COR-L47 (cell line): ENCODE measurements at regions not wholly inside any gene's neighbourhood (a gene's known extent, or its start where the extent isn't known, plus 50 kb on each side); places are given as distances from the start of the nearest gene placed in this dataset.
"Not testable (repeated sequence)": the region's sequence is repeated elsewhere in the genome, so short reads cannot be mapped to it uniquely, and the experiment has no call there.

Experiments
- DNase-seq: peaks from one replicate; lab custom pipeline; 2025; lab: John Stamatoyannopoulos, UW

DNA sequence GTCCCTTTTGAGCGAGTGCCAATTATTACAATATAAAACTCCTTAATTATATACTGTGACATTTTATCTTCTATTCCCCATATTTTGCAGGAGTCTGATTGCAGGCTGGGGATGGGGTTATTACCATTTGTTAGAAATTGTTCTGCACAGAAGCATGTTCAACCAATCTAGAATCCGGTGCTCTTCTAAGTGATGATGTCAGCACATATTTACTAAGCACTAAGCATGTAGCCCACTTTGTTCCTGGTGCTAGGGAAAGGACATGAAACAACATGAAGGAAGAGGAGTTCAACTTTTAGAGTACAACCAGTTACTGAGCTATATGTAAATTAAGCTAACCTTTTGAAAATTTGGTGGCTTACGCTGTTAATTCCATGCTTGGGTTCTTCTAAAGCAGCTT lies 52.8 kb upstream of the IL1RAPL2 start:
- no peak for DNase-seq

- DNase-seq, result no peak
Measured at GRCh38 chrX:104510801-104511200, 55.2 kb upstream of the IL1RAPL2 start.

DNA sequence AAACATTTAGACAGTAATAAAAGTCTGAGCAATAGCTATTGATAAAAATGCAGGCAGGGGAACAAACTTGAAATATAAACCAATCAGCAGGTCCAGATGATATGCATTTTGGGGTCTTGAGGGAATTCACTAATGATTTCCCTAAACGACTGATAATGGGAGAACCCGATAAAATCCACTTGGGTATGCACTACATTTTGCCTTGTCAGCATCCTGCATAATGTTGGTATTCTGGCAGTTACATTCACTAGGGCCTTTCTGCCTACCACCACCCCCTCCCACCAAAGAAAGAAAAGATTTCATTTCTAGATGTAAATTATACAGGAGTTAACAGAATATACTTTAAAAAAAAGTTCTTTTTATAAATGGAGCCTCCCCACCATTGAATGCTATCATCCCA lies 63.5 kb upstream of the IL1RAPL2 start:
- no peak for DNase-seq

DNA sequence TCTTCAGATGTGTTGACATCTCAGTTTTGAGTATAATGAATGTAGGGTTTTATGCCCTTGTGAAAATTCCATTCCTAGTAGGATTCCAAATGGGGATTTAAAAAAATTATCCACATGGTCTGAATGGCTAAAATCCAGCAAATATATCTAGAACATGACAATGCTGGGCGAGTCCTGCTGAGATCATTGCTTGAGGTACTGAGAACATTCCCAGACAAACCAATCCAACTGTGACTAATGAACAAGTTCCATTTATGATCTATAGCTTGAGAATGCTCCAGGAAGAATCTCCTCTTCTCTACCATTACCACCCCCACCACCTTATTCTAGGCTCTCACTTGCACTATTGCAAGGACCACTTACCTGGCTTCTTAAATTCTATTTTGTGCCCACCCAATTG lies 77.2 kb upstream of the IL1RAPL2 start:
- DNase-seq, result no peak

- no peak for DNase-seq
Measured at GRCh38 chrX:104486691-104487090, 79.3 kb upstream of the IL1RAPL2 start.

- no peak for DNase-seq
Measured at GRCh38 chrX:104482757-104483156, 83.2 kb upstream of the IL1RAPL2 start.

GRCh38 chrX:104469771-104470170 lies 96.2 kb upstream of the IL1RAPL2 start:
- DNase-seq, result no peak

DNA sequence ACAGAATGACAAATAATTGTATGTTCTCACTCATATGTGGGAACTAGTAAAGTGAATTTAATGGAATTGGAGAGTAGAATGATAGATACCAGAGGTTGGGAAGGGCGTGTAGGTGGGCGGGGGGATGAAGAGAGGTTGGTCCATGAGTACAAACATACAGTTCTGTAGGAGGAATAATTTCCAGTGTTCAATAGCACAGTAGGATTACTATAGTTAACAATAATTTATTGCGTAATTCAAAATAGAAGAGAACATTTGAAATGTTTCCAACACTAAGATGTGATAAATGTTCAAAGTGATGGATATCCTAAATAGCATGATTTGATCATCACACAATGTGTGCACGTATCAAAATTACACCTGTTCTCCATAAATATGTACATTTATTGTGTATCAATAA lies 106.2 kb upstream of the IL1RAPL2 start:
- DNase-seq, result no peak

- not testable (repeated sequence) for DNase-seq
Measured at GRCh38 chrX:104457130-104457529, 108.9 kb upstream of the IL1RAPL2 start.

GRCh38 chrX:104450316-104450715 lies 115.7 kb upstream of the IL1RAPL2 start:
- no peak for DNase-seq

GRCh38 chrX:104445591-104445990 lies 120.4 kb upstream of the IL1RAPL2 start:
- no peak for DNase-seq

DNA sequence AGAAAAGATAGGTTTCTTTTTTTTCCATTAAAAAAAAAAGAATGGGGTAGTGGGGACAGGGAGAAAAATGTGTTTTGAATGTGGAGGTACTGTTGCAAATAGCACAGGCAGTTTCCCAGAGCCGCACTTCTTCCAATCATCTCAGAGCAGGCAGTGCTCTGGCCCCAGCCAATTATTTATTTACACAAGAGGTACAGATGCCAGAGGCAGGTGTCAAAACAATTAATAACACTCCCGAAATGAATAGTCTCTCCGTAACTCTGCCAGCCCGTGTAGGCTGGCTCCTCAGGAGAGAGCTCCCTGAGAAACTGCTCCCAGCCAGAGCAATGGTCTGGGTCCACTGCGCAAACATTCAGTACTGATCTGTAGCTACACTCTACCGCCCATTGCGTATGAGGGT lies 130.8 kb upstream of the IL1RAPL2 start:
- DNase-seq, result peak; percentile 14

- no peak for DNase-seq
Measured at GRCh38 chrX:104432321-104432720, 133.7 kb upstream of the IL1RAPL2 start.

DNA sequence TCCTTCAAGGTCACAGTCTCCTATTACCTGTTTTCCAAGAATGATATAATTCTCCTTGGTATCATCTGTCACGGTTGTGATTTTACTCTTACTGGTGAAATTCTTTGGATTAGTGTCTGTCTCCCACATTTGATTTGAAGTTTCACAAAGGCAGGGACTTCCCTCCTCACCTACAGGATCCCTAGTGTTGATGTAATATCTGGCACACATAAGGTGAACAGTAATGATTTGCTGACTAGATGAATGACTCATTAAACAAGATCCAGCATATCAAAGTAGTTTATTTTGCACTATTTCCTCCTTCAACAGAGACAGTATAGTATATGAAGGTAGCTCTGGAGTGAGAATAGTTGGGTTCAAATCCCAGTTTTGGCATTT lies 135.3 kb upstream of the IL1RAPL2 start:
- no peak for DNase-seq

DNA sequence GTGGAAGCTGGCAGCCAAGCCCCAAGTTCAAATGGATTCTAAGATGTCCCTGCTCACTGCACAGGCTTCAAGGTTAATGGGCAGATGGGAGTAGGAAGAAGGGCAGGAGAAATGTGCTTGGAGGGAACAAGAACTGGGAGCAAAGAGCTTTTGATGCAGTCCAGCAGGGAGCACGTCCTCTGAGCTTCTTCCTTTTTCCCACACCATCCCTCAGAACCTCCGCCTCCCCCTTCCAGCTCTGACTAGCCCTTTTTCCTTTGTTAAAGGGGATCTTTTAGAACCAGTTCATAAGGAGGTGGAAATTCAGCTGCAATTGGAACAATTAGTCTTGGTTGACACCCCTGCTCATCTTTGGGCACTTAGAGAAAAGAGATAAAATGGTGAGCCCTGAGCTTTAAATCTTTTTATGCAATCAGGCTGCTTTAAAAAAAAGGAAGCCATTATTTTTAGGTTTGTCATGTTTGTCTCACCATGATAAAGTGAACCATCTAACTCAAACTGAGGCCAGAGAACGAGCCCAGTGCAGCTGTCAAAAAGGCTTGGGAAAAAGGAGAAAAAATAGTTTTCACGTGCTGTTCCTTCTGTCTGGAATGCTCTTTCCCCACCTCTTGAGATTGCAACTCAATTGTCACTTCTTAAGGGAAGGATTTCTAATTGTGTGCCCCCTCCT lies 135.8 kb upstream of the IL1RAPL2 start:
- no peak for DNase-seq

- DNase-seq, result no peak
Measured at GRCh38 chrX:104428231-104428630, 137.8 kb upstream of the IL1RAPL2 start.

DNA sequence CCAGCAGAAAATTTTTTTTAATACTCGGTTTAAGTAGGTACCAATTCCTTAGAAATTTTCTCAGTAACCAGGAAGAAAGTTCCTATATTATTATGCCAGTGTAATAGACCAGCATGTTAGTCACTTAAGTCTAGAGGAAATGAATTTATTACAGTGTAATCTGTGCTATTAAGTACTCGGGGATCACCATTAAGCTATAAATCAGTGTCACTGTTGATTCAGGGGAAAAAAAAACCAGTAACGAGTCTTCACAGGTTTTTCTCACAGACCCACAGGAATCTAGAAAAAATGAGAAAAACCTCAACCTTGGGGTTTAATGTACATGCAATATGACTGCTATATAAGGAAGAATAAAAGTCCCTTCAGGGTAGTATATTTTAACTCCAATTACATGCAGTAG lies 138.3 kb upstream of the IL1RAPL2 start:
- DNase-seq, result no peak

DNA sequence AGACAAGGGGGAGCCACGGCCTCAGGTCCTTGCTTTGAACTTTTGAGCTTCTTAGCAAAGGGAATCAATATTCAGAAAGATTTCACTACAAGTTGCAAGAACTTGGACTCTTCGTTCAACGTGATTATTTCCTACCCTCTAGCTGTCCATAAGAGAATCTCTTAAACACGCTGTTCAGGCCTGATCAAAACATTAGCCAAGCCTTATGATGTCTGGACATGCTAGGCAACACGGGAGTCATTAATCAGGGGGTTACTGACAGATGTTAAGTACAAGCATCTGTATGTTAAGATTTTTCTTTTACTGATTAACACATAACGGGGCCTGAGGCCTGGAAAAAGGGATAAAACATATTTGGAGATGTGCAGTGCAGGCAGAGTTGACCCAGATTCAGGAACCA lies 138.9 kb upstream of the IL1RAPL2 start:
- no peak for DNase-seq

DNA sequence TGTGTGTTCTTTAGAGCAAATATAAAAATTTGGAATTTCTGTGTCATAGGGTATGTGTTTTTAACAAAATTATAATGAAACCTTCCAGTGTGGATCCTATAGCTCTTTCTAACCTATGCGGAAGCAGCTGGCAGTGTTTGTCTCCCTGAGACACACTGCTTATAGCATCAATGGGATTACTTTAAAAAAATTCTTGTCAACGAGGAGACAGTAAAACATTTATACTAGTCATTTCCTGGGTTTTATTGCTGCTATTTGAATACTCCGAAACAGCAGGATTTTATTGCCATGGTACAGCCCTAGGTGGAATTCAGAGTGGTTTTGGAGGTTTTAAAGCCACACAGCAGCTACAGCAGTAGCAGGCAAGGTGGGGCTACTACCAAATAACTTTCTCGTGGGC lies 145.1 kb upstream of the IL1RAPL2 start:
- no peak for DNase-seq

GRCh38 chrX:104419926-104420325 lies 146.1 kb upstream of the IL1RAPL2 start:
- no peak for DNase-seq

DNA sequence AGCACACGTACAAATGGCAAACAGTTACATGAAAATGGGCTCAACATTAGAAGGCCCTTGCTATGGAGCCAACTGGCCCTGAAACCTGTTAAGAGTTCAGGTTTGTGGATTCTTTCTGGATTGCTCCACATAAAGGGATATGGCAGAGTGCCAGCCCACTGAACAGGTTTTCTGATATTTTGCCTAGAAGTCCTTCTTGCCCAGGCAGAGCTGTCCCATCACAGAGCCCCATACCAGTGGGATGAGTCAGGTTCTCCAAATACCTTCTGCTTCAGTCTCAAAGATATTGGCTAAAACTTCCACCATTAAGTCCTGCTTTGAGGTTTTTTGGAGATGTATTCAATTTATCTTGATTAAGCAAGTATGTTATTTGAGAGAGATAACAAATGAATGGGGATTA lies 146.8 kb upstream of the IL1RAPL2 start:
- no peak for DNase-seq

- no peak for DNase-seq
Measured at GRCh38 chrX:104411800-104412199, 154.2 kb upstream of the IL1RAPL2 start.

DNA sequence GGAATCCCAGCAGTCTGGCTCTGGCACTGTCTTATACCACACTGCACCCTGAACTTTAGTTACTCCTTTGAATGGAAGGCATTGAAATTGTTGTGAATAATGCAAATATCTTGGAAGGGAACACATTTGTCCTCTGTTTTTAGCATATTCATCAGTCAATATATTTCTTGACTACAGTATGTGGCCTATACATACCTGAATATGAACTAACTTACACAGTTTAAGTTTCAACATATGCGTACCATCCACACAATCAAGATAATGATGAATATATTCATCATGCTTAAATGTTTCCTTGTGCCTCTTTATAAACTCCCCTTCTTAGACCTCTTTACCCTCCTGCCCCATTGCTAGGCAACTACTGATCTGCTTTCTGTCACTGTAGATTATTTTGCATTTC lies 145.7 kb upstream of the ESX1 start:
- DNase-seq, result no peak

DNA sequence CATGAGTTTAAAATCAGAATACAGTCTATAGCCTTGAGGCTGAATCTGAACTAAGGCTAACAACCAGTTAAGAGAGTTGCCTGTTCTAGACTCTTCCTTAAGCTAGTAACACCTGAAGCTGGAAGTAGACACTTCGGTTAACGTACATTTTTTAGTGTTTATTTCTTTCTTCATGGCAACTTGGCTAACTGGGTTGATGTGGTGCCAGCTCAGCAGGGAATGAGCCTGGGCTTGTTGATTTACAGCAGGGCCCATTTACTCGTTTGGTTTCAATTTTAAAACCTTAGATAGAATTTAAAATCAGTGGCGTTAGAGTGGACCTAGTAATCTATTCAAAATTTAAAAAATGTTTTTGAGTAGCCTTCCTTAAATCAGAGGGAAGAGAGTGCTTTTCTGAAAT lies 137.6 kb upstream of the ESX1 start:
- DNase-seq, result no peak

- DNase-seq, result no peak
Measured at GRCh38 chrX:104391906-104392305, 137.2 kb upstream of the ESX1 start.
